T-helper 17 cell (primary cell): ENCODE measurements at regions not wholly inside any gene's neighbourhood (a gene's known extent, or its start where the extent isn't known, plus 50 kb on each side); places are given as distances from the start of the nearest gene placed in this dataset.
"Not testable (repeated sequence)": the region's sequence is repeated elsewhere in the genome, so short reads cannot be mapped to it uniquely, and the experiment has no call there.

ENCODE experiments used
- ATAC-seq: fragments of 150-1000 bp; cut with Tn5 transposase; 2 replicates; pipeline ENCODE4 v1.10.0; 2021; ENCODE audit warnings: mild to moderate bottlenecking, moderate library complexity
- DNase-seq, 3 donors: peaks; one replicate each; pipeline versions ENCODE4 v3.0.0 to v3.0.0-alpha.2; 2020 to 2021
- H3K9me3 ChIP-seq: one replicate; pipeline ENCODE4 v1.7.0; 2013; ENCODE audit warnings: low read length, mild to moderate bottlenecking; ENCODE audit not compliant: control insufficient read depth, poor library complexity, severe bottlenecking
- H3K27ac Mint-ChIP-seq: one replicate; pipeline ENCODE4 v1.8.0; 2022; ENCODE audit warnings: mild to moderate bottlenecking, moderate library complexity, mixed read lengths
- H3K27me3 Mint-ChIP-seq: one replicate; pipeline ENCODE4 v1.8.0; 2022; ENCODE audit warnings: mixed read lengths
- H3K36me3 Mint-ChIP-seq: one replicate; pipeline ENCODE4 v1.8.0; 2022; ENCODE audit warnings: low read depth, mixed read lengths
- H3K4me1 Mint-ChIP-seq: one replicate; pipeline ENCODE4 v1.8.0; 2022; ENCODE audit warnings: mild to moderate bottlenecking, mixed read lengths
- H3K4me3 Mint-ChIP-seq: one replicate; pipeline ENCODE4 v1.8.0; 2022; ENCODE audit warnings: mild to moderate bottlenecking, moderate library complexity, mixed read lengths

DNA sequence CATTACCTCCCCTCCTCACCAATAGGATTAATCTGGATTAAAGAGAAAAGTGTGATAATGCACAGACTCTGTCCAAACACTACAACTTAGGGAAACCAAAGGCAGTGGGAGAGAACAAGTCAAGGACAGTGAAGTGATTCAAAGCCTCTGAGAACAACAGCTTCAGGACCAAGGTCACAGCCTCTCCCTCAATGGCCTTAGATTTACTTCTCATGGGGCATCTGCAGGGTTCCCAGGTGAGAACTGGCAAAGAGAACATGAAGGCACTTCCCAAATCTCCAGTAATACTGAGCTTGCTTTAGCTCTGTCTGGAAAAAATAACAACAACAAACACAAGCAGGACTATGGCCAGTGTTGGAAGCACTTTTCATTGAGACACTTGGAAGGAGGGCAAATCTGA lies 99.8 kb upstream of the GOLGA6L22 start:
- DNase-seq, H3K9me3 ChIP-seq, H3K27ac Mint-ChIP-seq, ATAC-seq, H3K27me3 Mint-ChIP-seq, H3K4me3 Mint-ChIP-seq, H3K4me1 Mint-ChIP-seq, H3K36me3 Mint-ChIP-seq: not testable (repeated sequence)

DNA sequence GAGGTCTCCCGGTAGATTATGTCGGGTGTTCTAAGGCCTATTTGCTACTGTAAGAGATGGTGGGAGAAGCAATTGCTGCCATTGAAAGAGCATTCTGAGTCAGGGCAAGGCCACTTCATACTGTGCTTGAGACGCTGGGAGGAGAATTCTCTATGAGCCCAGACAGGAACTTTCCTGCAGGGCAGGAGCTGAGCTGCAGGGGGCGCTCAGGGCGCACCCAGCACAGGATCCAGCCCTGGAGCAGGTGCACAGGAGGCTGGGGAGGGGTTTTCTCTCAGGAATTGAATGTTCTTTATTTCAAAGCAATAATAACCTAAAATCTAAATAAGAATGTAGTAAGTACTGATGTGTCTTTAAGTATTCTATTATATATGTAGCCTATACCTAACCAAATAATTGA lies 99.1 kb upstream of the GOLGA6L22 start:
- H3K9me3 ChIP-seq, H3K27ac Mint-ChIP-seq, H3K4me3 Mint-ChIP-seq, H3K36me3 Mint-ChIP-seq, DNase-seq, H3K27me3 Mint-ChIP-seq, H3K4me1 Mint-ChIP-seq: not testable (repeated sequence)
- peak; percentile 69 for ATAC-seq

DNA sequence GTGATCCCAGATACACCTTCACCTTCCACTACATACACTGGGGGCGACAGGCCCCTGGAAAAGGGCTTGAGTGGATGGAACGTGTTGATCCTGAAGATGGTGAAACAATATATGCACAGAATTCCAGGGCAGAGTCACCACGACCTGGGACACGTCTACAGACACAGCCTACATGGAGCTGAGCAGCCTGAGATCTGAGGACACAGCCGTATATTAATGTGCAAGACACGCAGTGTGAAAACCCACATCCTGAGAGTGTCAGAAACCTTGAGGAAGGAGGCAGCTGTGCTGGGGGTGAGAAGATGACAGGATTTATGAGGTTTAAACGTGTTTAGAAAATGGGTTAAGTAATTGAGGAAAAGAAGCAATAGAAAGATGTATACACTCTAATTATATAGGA lies 98.0 kb upstream of the GOLGA6L22 start:
- H3K27me3 Mint-ChIP-seq = not testable (repeated sequence)

DNA sequence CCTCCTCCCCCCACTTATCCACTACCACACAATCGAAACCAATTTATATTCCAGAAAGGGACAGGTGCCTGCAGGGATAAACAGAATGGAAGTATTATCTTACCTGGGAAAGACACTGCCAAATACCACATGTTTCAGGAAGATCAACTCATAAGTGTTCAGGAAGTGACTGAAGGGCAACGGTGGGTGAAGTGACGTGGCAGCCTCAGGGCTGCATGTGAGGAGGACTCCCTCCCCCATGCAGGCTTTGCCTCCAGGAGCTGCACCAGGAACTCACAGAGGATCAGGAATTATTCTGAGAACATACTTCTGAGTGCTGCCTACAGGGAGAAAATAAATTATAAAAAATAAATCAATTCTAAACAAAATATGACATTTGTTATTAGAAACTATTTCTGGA lies 96.2 kb upstream of the GOLGA6L22 start:
- H3K4me3 Mint-ChIP-seq, ATAC-seq, DNase-seq, H3K27ac Mint-ChIP-seq, H3K4me1 Mint-ChIP-seq, H3K36me3 Mint-ChIP-seq, H3K9me3 ChIP-seq, H3K27me3 Mint-ChIP-seq: not testable (repeated sequence)

More for the DNA sequence above, 98.0 kb upstream of the GOLGA6L22 start:
- ATAC-seq = peak; percentile 40
- H3K4me1 Mint-ChIP-seq, H3K27ac Mint-ChIP-seq, DNase-seq, H3K9me3 ChIP-seq, H3K4me3 Mint-ChIP-seq, H3K36me3 Mint-ChIP-seq: not testable (repeated sequence)

DNA sequence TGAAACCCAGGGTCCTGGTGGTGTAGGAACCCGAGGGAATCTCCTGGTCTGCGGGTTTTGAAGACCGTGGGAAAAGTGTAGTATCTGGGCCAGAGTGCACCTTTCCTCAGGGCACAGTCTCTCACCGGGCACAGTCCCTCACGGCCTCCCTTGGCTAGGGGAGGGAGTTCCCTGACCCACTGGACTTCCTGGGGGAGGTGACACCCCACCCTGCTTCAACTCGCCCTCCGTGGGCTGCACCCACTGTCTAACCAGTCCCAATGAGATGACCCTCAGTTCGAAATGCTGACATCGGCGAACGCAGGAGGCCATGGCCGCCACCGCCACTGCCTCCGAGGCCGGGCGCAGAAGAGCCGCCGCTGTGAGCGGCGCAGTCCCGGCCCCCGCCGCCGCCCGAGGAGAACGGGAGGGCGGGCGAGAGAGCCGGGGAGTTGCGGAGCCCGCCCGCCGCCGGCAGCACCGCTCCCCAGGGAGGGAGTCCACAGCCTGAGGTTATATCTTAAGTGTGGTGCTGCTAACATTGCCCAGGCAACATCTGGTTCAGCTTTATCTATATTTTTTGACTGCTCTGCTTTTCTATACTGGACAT lies 87.4 kb upstream of the GOLGA6L22 start:
- H3K36me3 Mint-ChIP-seq, ATAC-seq, H3K27ac Mint-ChIP-seq, DNase-seq, H3K4me3 Mint-ChIP-seq, H3K9me3 ChIP-seq, H3K27me3 Mint-ChIP-seq, H3K4me1 Mint-ChIP-seq: not testable (repeated sequence)

DNA sequence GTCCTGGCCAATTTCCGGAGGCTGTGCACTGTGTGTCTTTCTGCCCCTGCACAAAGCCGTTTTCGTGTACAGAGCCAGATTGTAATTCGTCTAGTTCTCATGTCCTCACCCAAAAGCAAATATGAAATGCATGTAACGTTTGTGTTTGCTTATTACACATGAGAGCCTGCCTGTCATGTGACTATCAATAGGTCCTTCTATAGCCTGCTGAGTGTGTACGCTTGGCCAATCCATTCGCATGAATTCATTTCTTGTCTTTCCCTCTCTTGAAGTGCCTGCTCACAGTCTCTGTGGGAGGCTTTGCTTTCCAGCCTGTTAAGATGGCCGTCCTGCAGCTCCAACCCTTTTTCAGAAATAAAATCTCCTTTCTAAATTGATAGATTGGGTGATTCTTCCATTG lies 84.2 kb upstream of the GOLGA6L22 start:
- H3K4me3 Mint-ChIP-seq, H3K36me3 Mint-ChIP-seq, H3K27ac Mint-ChIP-seq, H3K9me3 ChIP-seq, H3K27me3 Mint-ChIP-seq, ATAC-seq, DNase-seq, H3K4me1 Mint-ChIP-seq: not testable (repeated sequence)

DNA sequence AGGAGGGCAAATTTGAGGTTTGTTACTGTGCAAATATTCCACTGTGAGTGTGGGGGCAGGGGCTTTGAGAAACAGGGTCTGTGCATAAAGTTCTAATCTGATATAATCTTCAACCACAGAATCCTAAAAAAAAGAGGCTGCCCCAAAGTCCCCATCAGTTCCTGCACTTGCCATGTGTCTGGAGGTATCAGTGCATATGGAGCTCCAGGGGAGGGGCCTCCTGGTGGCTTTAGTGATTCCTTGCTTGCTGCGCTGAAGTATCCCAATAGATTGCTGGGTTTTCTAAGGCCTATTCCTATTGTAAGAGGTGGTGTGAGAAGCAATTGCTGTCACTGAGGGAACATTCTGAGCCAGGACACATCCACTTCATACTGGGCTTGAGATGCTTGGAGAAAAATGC lies 82.9 kb upstream of the GOLGA6L22 start:
- H3K4me1 Mint-ChIP-seq, H3K4me3 Mint-ChIP-seq, H3K27ac Mint-ChIP-seq, H3K36me3 Mint-ChIP-seq, H3K27me3 Mint-ChIP-seq, DNase-seq, ATAC-seq, H3K9me3 ChIP-seq: not testable (repeated sequence)

DNA sequence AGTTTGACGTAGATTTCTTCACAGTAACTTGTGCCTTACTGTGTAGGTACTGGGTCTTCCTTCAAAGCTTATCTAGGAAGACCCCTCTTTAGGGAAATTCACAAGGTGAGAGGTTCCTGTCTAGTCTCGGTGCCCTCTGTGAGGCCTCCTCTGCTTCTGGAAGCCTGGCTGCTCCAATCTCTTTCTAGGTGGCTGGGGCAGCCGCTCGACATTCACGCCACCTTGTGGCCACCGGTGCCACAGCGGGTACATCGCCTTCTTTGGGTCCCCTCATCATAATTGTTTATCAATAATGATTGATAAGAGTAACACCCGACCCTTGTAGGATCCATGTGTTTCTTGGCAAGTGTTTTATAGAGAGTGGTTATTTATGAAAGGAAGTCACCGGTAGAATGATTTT lies 80.8 kb upstream of the GOLGA6L22 start:
- not testable (repeated sequence) for H3K9me3 ChIP-seq, ATAC-seq, H3K36me3 Mint-ChIP-seq, H3K27ac Mint-ChIP-seq, H3K4me1 Mint-ChIP-seq, H3K27me3 Mint-ChIP-seq, DNase-seq, H3K4me3 Mint-ChIP-seq

DNA sequence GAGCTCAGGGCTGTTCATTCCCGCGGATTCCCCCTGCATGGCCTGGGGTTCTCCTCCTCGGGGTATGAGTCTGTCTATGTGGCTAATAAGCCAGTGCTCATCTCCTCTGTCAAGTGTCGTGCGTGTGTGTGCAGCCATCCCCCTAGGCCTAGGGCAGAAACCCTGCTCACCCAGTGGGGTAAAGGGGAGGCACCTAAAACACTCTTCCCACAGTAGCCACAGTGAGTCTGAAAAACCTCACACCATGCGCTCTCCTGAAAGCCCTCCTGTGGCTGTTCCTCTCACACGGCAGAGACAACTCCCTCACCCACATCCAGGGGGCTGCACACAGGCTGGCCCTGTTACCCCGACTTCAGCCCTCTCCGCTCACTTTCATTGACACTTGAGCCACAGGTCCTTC lies 71.0 kb upstream of the GOLGA6L22 start:
- H3K9me3 ChIP-seq, H3K27ac Mint-ChIP-seq, ATAC-seq, H3K4me3 Mint-ChIP-seq, H3K36me3 Mint-ChIP-seq, H3K4me1 Mint-ChIP-seq, DNase-seq, H3K27me3 Mint-ChIP-seq: not testable (repeated sequence)

DNA sequence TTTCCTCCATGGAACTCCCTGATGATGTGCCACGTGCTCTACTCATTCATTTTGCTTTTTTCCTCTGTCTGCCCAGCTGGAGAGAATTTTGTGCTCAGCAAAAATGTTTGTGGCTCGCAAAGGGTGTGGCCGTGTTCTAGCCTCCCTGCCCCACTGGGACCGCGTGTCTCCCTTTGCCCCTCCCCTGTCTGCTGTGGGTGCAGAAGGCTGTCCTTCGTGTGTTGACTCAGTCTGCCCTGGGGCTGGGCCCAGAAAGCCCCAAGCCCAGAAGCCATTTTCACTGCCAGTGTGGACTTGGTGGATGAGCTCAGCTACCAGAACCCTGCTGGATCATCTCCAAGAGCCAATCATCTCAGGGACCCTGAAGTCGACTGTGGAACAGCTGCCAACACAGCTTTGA lies 70.3 kb upstream of the GOLGA6L22 start:
- not testable (repeated sequence) for H3K36me3 Mint-ChIP-seq, H3K4me3 Mint-ChIP-seq, ATAC-seq, DNase-seq, H3K4me1 Mint-ChIP-seq, H3K27ac Mint-ChIP-seq, H3K9me3 ChIP-seq, H3K27me3 Mint-ChIP-seq

DNA sequence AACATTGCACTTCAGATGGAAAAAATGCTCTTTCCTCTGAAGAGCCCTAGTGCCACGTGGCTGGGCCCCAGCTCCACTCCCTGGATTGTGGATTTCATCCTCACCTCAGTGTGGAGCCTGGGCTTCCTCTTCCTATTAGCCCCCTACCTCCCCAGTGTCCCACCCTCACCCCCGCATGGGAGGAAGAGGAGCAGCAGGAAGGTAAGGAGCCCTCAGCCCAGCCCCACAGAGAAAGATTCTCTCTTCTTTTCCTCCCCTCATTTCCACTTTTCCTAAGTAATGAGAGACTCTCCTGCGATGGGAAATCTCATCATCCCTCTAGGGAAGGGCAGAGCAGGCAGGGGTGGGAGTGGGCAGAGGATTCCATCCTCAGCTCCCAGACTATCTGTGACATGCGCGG lies 57.5 kb upstream of the GOLGA6L22 start:
- H3K9me3 ChIP-seq, H3K27me3 Mint-ChIP-seq, DNase-seq, ATAC-seq, H3K27ac Mint-ChIP-seq, H3K4me3 Mint-ChIP-seq, H3K4me1 Mint-ChIP-seq, H3K36me3 Mint-ChIP-seq: not testable (repeated sequence)

DNA sequence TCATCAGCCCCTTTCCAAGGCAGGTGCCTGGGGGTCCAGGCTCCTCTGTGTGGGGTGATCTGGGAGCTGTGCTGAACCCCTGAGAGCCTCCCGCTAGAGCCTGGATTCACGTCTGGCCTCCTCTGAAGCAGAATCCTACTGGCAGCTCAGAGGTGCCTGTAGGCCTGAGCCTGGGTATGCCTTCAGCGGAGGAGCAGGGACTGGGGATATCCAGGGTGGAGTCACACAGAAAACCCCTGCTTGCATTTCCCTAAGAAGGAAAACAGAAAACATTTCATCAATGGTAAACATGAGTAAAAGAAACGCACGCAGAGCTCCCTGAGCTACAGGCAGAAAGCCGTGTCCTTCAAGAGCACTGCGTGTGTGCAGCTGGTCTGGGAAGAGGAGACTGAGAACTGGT lies 57.0 kb upstream of the GOLGA6L22 start:
- not testable (repeated sequence) for H3K4me1 Mint-ChIP-seq, DNase-seq, H3K9me3 ChIP-seq, H3K27ac Mint-ChIP-seq, H3K4me3 Mint-ChIP-seq, H3K27me3 Mint-ChIP-seq, ATAC-seq, H3K36me3 Mint-ChIP-seq

DNA sequence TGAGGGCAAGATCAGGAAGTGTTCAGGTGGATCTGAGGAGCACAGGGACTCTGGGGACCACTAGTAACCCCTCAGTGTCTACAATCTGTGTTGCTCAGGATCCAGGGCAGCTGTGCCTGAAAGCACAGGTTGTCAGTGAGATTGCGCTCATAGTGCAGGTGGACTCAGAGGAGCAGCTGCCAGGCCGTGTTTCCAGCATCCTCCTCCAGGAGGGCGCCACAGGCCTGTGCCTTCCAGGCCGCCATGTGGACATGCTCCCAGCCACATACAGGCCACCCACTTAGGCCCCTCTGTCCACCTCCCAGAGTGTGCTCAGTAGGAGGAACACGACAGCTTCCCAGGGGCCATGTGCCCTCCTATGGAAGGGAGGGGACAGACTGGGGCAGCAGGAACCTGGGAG lies 52.9 kb upstream of the GOLGA6L22 start:
- H3K4me1 Mint-ChIP-seq, H3K27ac Mint-ChIP-seq, H3K4me3 Mint-ChIP-seq, ATAC-seq, DNase-seq, H3K27me3 Mint-ChIP-seq, H3K9me3 ChIP-seq, H3K36me3 Mint-ChIP-seq: not testable (repeated sequence)
